Activated T-cell treated with anti-CD3 and anti-CD28 coated beads for 48 hours (primary cell): ENCODE measurements at regions not wholly inside any gene's neighbourhood (a gene's known extent, or its start where the extent isn't known, plus 50 kb on each side); places are given as distances from the start of the nearest gene placed in this dataset.

ENCODE experiments used
- DNase-seq: peaks from one replicate; pipeline ENCODE4 v3.0.0-alpha.2; 2020; ENCODE audit warnings: low read depth

DNA sequence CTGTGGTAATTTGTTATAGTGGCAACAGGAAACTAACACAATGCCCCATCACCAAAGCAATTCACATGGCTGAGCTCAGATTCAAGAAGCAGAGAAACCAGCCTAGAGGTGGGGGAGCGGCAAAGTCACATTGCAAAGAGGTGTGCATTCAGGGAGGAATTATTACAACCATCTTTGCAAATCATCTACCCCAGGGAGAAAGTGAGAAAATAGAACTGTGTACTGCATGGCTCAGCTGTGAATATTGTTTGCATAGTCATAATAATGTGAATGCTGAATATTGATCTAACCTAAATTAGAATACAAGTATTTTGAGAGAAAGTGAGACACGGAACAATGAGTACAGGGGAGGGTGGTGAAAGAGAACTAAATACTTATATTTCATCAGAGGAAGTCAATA is 387.9 kb downstream of the BCOR start:
- DNase-seq: no peak

DNA sequence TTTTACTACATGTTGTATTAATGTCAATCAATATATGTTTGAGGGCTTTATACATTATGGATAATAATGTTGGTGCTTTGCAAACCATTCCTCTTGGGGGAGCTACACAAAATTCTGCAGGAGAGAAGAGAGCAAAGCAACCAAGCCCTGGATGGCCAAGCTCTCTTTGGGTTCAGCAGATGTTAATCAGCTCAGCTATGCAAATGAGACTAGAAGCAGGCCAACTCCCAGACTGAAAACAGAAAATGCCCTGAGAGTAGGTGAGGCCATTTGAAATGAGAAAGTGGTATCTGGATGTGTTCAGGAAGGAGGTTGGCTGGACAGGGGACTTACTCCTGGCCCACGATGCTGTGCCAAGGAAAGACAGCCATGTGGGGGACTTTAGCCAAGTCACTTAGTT is 387.0 kb downstream of the BCOR start:
- no peak for DNase-seq

DNA sequence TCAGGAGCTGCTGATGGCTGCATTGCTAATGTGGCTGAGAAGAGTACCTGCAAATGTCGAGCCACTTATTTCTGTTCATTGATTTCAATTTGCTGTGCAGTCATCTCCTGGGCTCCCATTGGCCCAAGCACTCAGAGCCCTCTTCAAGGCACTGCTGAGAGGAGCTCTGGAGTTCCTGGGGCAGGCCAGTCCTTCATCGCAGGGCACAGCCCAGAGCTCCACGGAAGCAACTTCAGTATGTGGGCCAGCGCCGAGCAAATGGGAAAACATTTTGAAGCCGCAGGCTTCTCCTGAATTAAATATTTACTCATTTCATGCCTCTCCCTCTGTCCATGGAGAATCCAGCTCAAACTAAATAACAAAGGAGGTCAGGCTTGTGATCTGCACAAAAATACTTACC is 383.3 kb downstream of the BCOR start:
- DNase-seq: no peak

DNA sequence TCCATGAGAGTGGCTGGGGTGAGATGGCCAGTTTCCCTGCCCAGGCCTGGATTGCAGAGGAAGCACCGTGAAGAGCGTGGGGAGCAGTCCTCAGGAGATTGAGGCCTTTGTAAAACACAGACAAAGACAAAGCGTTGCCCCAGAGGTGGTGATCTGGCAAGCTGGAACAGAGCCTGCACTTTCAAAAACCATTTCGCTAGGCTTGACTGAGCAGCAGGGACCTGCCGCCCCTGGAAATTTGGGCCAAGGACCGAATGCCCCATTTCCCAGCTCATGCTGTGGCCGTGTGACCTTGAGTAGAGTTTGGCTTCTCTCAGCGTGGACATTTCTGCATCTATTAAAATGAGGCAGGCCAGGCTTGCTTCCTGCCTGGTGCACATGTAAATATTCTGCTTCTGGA is 381.4 kb downstream of the BCOR start:
- no peak for DNase-seq

DNA sequence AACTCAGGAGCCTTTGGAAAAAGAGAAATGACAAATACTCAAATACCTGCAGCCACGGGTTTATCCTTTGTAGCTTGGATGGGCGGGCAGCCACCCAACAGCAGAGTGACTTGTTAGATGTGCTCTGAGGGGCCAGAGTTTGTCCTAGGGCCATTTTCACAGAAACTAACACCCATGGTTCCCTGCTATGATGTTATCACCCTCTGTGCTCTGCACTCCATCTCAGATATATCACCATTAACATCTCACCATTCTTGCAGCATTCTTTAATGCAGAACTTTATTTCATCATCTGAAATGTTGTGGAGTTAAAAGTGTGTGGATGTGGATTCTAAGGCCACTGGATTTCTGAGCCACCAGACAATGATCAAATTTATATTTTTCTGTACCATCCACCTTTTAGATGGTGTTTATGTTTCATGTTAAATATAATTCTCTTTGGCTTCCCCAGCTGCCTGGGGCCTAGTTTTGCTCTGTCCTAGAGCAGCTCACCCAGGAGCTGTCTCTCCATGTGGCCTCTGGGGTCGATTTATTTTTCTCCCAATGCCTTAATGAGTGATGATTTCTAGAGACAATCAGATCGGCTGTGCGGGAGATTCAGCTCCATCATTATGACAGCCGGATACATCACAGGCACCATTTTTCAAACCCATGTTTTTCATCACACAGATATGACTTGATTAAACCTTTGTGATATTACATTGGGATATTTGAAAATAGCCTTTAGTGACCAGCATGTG is 380.8 kb downstream of the BCOR start:
- no peak for DNase-seq

DNA sequence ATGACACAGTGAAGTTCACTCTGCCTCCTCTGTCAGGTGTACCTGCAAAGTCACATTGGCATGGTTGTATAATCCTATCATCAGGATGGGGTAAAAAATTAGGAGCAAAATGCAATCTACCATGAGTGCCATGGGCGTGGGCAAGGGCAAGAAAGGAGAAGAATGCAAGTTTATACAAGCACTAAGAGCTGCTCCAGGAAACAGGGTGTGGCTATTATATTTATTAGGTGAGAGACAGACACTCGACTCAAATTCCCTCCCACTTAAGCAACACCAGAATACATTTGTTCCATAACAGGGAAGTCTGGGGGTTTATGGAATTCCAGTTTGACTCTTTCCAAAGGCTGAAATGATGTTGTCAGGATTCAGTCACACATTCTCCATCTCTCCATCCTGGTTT is 378.8 kb downstream of the BCOR start:
- DNase-seq: no peak

DNA sequence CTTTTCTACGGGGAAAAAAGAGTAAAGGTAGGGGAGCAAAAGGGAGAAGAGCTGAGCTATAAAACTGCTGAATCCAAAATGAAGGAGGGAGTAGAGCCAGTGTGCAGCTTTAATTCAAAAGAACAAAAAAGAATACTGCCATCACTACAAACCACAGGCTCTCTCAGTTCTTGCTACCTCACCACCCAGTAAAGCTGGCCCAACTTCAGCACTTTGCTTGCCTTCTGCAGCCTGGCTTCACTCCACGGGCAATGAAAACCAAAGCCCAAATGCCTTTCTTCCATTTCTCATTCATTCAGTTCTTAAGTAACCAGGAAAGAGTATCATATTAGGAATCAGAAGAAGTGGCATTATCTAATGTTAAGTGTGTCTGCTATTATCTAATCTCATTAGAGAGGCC is 376.8 kb downstream of the BCOR start:
- DNase-seq: no peak

DNA sequence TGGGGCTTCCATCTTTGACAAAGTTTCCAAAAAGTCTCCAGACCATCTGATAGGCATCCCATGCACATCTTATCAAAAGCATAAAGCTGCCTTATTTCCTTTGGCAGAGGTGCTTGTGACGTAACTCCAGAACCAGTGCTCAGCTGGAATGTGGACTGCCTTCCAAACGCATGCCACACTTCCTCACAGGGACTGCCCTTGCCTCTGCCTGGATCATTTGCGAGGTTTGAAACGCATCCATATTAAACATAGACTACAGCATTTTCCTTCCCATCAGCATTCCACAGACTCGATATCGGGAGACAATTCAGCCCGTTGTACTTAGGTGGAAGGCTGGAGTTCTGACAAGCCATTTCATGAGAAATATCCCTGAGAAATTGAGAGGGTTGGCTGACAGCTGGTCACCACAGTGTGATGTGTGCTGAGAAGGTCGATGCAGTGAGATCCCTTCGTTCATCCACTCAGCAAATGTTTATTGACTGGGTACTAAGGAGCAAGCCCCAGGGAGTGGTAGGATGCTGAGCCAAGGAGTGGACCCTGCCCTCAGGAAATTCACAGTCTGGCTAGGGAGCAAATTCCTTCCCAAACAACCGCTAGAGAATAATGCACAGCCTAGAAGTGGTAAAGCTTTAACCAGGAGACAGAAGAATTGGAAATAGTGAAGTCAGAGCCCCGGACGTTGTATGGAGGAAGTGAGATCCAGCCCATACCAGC is 376.0 kb downstream of the BCOR start:
- DNase-seq: no peak

DNA sequence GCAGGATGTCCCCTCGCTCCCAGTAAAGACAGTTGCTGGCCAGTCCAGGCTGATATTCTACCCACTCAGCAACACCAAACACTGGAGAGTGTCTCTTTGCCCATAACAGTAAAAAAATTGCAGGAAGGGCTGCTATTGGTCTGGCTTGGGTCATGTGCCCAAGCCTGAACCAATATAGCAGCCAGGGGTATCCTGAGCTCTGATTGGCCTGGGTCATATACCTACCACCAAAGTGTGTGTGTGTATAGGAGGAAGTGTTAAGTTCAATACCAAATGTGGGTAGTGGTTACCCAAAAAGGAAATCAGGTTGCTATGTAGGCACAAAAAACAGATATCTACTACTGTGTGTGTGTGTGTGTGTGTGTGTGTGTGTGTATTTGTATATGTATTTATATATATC is 373.2 kb downstream of the BCOR start:
- no peak for DNase-seq

DNA sequence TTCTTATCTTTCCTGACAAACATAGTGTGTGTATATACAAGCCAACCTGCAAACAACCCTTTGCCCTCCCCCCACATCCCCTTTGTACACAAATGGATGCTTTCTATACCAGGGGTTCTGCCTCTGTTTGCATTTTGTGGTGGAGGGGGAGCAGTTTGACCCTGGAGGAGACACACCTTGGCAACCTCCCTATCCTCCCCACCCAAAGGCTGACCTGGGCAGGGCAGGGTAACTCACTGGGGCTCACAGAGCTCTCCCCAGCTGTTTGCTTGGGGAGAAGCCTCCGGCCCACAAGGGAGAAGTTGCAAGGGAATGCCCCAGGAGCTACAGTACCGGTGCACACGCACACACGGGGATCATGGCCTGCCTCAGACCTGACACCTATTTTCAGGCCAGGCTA is 372.6 kb downstream of the BCOR start:
- DNase-seq: no peak

DNA sequence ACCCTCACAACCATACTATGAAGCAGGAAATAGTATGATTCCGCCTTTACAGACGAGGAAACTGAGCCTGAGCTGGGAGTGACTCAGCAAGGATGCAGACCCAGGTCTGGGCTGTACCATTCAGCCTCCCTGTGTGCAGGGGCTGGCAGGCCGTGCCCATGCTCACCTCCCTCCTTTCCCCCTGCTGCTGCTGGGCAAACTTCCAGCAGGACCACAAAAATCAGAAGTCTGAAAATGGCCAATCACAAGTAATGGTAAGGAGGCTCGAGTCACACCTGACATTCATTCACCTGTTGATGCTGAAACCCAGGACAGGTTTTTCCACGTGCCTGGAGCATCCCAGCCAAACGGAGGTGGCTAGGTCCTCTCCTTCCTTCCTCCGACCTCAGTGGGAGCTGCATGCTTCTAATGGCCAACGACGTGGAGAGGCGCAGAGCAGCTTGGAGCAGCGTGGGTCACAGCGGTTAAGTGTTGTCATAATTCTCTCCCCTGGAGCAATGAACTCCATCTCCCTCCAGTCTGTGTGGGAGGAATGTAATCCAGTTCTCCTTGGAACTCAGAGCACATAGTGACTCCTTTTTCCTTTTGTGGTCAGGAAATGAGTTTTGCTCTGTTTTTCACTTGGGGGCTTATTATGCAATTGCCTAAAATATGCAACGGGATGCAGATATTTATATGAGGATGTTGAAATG is 371.7 kb downstream of the BCOR start:
- no peak for DNase-seq

DNA sequence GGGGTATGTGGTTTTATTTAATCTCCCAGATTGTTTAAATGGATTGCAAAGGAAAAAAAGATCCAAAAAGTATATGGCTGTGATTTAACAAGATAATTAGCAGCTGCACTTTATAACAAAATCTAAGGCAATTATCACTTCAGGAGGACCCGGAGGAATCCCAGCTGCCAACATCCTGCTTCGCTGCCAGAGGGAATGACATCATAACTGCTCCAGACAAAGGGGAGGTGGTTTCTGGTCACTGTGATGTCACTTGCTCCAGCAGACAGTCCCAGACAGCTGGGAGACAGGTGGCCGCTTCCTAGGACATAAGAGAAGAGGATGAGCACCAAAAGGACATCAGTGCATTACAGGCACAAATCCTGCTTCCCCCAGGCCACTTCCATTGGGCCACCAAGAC is 371.0 kb downstream of the BCOR start:
- DNase-seq: no peak

DNA sequence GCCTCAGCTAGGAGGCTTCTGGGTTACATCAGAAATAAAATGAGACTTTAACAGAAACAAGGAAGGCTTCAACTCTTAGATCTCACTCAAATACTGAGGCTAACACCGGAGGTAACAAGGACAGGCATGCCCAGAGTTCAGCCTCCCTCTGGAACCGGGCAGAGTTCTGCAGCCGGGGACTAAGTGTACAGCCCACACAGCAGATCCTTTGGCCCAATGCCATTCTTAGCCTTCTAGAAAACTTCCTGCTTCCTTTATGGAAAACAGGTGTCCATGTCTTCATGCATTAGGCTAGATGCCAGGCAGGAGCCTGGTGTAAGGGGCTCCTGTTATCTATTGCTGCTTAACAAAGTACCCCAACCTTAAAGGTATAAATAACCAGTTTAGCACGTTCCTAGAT is 369.7 kb downstream of the BCOR start:
- DNase-seq: no peak

DNA sequence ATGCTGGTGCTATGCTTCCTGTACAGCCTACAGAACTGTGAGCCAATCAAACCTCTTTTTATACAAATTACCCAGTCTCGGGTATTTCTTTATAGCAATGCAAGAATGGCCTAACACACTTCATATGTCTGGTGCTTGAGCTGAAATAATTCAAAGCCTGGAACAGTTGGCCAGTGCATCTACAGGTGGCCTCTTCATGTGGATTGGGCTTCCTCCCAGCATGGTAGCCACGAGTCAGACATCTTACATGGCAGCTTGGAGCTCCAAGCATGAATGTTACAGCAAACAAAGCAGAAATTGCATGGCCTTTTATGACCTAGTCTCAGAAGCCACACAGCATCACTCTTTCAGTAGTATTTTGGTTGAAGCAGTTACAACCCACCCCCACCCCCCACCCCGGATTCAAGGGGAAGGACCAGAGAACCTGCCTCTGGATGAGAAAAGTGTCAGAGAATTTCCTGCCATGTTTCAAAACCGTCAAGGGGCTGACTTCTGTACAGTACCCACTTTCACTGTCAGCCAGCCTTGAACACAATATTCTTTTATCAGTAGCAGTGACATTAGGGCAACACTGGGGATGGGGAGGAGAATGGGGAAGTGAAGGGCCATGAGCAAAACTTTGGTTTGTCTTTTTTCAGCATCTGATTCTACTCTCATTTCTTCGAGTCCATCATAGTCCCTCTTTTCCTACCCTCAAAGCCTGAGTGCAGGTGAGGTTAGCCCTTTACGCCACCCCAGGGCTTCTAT is 368.7 kb downstream of the BCOR start:
- DNase-seq: no peak

DNA sequence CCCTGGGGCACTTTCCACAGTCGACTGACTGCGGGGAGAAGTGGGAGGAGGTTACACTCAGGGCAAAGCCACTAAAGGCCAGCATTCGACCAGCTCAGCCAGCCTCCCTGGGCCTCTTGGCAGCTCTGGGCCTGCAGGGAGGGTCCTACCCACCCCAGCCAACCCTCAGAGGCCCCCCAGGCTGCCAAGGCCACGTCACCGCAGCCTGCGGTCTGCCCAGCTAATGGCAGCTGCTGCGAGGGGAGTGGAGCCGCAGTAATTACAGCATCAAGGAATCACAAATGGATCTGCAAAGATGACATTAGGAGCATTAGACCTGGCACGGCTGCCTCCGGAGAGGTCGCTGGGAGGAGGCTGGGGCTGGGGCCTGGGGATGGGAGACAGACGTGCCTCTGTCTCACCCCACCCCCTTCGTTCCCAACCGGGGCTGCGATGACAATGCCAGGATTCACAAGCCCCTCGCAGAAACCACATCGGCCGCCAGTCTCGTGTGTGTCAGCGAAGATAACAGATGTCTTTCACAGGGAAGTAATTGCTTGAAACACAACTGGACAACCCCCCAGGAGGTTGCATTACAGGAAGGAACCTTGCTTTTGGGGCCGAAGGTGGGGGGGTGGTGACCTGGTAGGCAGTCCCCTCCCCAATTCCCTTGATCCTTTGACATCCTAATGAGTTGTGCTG is 367.6 kb downstream of the BCOR start:
- DNase-seq: no peak

DNA sequence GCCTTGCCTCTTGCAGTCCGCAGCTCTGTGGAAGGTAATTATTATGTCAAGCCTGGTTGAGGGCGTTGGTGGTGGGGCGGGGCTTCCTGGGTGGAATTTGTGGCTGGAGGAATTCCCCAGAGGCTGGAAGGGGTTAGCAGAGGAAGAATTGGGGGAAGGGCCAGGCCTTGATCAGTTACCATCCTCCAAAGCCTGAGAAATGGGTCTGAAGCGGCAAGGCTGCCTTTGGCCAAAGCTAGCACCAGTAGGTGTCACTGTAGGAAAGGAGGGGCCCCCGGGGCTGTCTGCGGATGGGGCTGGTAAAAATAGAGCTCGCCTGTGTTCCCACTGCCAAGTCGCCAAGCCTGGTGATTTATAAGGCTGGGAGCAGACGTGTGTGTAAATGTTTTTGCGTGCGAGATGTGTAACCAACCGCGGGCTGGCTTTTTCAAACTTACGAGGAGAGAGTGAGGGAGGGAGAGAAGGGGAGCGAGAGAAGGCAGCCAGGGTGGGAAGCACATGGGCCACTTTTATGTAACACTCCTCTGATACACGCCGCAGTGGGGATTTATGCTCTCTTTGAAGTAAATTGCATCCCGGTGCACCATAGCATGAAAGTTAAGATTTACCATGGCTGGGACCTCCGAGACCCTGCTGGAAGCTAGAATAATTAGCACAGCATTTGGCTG is 367.0 kb downstream of the BCOR start:
- peak; percentile 33 for DNase-seq

DNA sequence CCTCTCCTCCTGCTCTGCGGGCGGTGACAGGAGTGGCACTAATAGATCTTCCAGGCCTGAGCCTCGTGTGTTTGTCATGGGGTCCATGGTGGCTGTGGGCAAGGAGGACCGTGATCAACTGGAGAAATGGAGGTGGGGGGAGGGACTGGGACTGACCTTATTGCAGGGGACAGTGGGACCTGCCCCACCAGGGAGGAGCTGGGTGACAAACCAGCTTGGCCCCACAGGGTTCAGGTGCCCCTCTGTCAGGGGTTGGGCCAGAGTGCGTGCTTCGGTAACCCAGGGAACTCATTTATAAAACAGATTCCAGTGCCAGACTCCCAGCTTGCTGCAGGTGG is 366.5 kb downstream of the BCOR start:
- no peak for DNase-seq

DNA sequence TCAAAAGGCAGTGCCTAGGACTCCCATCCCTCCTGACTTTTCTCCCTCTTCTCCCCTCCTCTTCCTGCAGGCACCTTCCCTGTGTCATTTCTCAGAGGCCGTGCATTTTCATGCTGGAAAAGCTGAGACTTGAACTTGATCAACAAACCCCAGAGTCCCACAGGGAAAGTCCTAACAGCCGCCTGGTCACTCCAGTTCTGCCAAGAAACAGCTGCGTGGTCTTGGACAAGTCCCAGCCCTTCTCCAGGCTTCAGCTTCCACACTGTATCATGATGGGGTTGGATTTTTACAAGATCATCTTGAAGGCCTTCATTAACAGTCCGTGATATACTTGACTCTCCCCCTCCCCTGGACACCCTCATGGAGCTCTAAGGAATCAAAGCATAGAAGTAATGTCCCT is 366.0 kb downstream of the BCOR start:
- no peak for DNase-seq

DNA sequence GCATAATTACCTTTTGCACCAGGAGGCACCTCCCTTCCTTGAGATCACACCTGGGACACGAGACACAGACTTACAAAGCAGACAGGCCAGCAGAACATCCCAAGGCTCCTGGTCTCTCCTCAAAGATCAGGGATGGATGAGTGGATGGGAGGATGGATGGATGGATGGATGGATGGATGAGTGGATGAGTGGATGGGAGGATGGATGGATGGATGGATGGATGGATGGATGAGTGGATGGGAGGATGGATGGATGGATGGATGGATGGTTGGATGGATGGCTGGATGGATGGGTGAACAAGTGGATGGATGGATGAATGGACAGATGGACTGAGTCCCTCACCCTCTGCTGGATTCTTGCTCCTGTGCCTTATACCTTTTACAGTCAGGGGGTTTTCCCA is 364.0 kb downstream of the BCOR start:
- no peak for DNase-seq

DNA sequence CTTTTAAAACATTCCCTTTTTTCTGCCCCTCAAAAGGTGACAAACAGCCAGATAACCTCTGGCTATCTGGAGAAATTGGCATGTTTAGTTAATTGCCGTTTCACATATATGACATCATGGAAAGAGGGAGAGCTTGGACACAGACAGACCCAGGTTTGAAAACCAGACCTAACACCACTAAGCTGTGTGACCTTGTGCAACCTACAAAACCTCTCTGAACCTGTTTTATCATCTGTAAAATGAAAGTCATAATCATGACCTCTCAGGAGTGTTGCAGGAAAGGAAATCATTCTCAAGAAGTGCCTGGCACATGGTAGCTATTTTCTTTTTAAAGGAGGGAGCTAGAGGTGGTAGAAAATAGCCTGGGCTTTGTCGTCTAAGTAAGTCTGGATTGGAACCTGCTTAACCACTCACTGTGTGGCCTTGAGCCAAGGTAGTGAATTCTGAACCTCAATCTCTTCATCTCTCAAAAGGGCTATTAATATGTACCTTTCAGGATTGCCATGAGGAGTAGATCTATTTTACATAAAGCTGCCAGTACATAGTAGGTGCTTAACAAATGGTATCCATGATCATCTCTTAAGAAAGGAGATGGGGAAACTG is 363.5 kb downstream of the BCOR start:
- no peak for DNase-seq
